Myocyte (in vitro differentiated cells): ENCODE measurements at regions not wholly inside any gene's neighbourhood (a gene's known extent, or its start where the extent isn't known, plus 50 kb on each side); places are given as distances from the start of the nearest gene placed in this dataset.
"Not testable (repeated sequence)": the region's sequence is repeated elsewhere in the genome, so short reads cannot be mapped to it uniquely, and the experiment has no call there.

Source experiments
- DNase-seq: peaks from one replicate; pipeline ENCODE4 v3.0.0-alpha.2; 2012; ENCODE audit warnings: low read depth

DNA sequence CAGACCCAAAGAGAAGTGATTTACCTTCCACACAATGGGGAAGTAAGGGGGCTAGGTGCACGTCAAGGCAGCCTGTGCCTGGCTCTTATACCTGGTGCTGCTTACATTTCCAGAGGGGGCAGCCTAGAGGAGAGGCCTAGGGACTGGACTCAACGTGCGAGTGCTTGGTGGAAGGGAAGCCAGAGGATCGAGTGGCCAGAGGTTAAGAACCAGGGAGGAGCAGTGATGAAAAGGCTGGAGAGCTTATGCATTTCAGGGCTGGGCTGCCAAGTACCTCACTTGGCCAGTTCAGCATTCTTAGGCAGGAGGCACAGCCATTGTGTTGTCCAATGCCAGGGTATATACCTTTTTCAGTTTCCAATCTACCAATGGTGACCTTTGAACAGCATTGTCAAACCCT, 77.4 kb downstream of the LAT start:
- DNase-seq = not testable (repeated sequence)

GRCh38 chr16:29061467-29061921, 76.6 kb downstream of the LAT start:
- DNase-seq = not testable (repeated sequence)

DNA sequence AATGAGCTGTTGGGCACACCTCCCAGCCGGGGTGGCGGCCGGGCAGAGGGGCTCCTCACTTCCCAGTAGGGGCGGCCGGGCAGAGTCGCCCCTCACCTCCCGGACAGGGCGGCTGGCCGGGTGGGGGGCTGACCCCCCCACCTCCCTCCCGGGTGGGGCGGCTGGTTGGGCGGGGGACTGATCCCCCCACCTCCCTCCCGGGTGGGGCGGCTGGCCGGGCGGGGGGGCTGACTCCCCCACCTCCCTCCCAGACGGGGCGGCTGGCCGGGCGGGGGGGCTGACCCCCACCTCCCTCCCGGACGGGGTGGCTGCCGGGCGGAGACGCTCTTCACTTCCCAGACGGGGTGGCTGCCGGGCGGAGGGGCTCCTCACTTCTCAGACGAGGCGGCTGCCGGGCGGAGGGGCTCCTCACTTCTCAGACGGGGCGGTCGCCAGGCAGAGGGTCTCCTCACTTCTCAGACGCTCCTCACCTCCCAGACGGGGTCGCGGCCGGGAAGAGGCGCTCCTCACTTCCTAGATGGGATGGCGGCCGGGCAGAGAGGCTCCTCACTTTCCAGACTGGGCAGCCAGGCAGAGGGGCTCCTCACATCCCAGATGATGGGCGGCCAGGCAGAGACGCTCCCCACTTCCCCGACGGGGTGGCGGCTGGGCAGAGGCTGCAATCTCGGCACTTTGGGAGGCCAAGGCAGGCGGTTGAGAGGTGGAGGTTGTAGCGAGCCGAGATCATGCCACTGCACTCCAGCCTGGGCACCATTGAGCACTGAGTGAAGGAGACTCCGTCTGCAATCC, 75.4 kb downstream of the LAT start:
- DNase-seq = not testable (repeated sequence)

- DNase-seq = not testable (repeated sequence)
These were observed 74.7 kb downstream of the LAT start for GRCh38 chr16:29059575-29059974.
